ENCODE measurements at regions not wholly inside any gene's neighbourhood (a gene's known extent, or its start where the extent isn't known, plus 50 kb on each side); places are given as distances from the start of the nearest gene placed in this dataset.

- no peaks in the 10 kb centered on the region for H3K36me3 ChIP-seq (ENCODE audit: control insufficient read depth in 2 of 2, extremely low read depth in 1 of 2, insufficient read depth in 2 of 2, low read length in 2 of 2)
- no peaks in the 10 kb centered on the region for H3K9me3 ChIP-seq (ENCODE audit: control insufficient read depth, low read depth, low read length)
- no peak for TF ChIP-seq CTCF (optimal IDR thresholded peaks at IDR 0.05 in 1 of 3, IDR thresholded peaks at IDR 0.05 in 1 of 3, conservative IDR thresholded peaks at IDR 0.05 in 1 of 3; ENCODE audit: extremely low read depth in 1 of 3, insufficient read depth in 2 of 3, low read length in 3 of 3)
- TF ChIP-seq EZH2 (IDR thresholded peaks at IDR 0.05; ENCODE audit: low read length), result no peak
- H3K9me1 ChIP-seq (ENCODE audit: control insufficient read depth, extremely low read depth, insufficient read depth, low read length), result no peaks in the 10 kb centered on the region
- H2AFZ ChIP-seq (ENCODE audit: control insufficient read depth, low read length), result no peak overlapping the region
- no peaks in the 10 kb centered on the region for H3K4me1 ChIP-seq (ENCODE audit: control insufficient read depth, extremely low read depth, insufficient read depth, low read length)
- H3K27me3 ChIP-seq (ENCODE audit: control insufficient read depth, extremely low read depth, insufficient read depth, low read length), result no peaks in the 10 kb centered on the region
- H3K9ac ChIP-seq (ENCODE audit: control insufficient read depth, extremely low read depth, insufficient read depth, low read length), result no peak overlapping the region
- no peak overlapping the region for H3K27ac ChIP-seq (ENCODE audit: control insufficient read depth, insufficient read depth, low read length)
- no peak overlapping the region for H3K4me3 ChIP-seq (ENCODE audit: control insufficient read depth in 2 of 3, extremely low read depth in 1 of 3, insufficient read depth in 2 of 3, low read depth in 1 of 3, low read length in 3 of 3)
- no peaks in the 10 kb centered on the region for H3K79me2 ChIP-seq (ENCODE audit: control insufficient read depth, insufficient read depth, low read length)
- dilution Hi-C loops (cut with MboI; ENCODE audit: extremely low pct_ligation_motif_present, low sequenced_read_pairs), result no loop called here
- no peak overlapping the region for H3K4me2 ChIP-seq (ENCODE audit: control insufficient read depth, extremely low read depth, insufficient read depth, low read depth, low read length)
- H4K20me1 ChIP-seq (ENCODE audit: control insufficient read depth, extremely low read depth, insufficient read depth, low read length), result no peaks in the 10 kb centered on the region
- DNase-seq (ENCODE audit: low read depth, low spot score) (no peak), FAIRE-seq (no peak)
Measured at GRCh38 chr10:83140811-83141210, 998.5 kb upstream of the GHITM start.

GRCh38 chr10:83142074-83142563 lies 997.2 kb upstream of the GHITM start:
- no peak for FAIRE-seq
- dilution Hi-C loops (cut with MboI; ENCODE audit: extremely low pct_ligation_motif_present, low sequenced_read_pairs), result no loop called here
- no peak overlapping the region for H3K4me3 ChIP-seq (ENCODE audit: control insufficient read depth in 2 of 3, extremely low read depth in 1 of 3, insufficient read depth in 2 of 3, low read depth in 1 of 3, low read length in 3 of 3)
- H3K9me1 ChIP-seq (ENCODE audit: control insufficient read depth, extremely low read depth, insufficient read depth, low read length), result no peaks in the 10 kb centered on the region
- DNase-seq (ENCODE audit: low read depth, low spot score), result no peak
- H3K4me1 ChIP-seq (ENCODE audit: control insufficient read depth, extremely low read depth, insufficient read depth, low read length), result no peaks in the 10 kb centered on the region
- no peak overlapping the region for H3K4me2 ChIP-seq (ENCODE audit: control insufficient read depth, extremely low read depth, insufficient read depth, low read depth, low read length)
- no peaks in the 10 kb centered on the region for H4K20me1 ChIP-seq (ENCODE audit: control insufficient read depth, extremely low read depth, insufficient read depth, low read length)
- no peak overlapping the region for H2AFZ ChIP-seq (ENCODE audit: control insufficient read depth, low read length)
- H3K9ac ChIP-seq (ENCODE audit: control insufficient read depth, extremely low read depth, insufficient read depth, low read length), result no peak overlapping the region
- no peaks in the 10 kb centered on the region for H3K9me3 ChIP-seq (ENCODE audit: control insufficient read depth, low read depth, low read length)
- H3K27ac ChIP-seq (ENCODE audit: control insufficient read depth, insufficient read depth, low read length), result no peak overlapping the region
- no peaks in the 10 kb centered on the region for H3K79me2 ChIP-seq (ENCODE audit: control insufficient read depth, insufficient read depth, low read length)
- no peaks in the 10 kb centered on the region for H3K36me3 ChIP-seq (ENCODE audit: control insufficient read depth in 2 of 2, extremely low read depth in 1 of 2, insufficient read depth in 2 of 2, low read length in 2 of 2)
- H3K27me3 ChIP-seq (ENCODE audit: control insufficient read depth, extremely low read depth, insufficient read depth, low read length), result no peaks in the 10 kb centered on the region
- TF ChIP-seq CTCF (optimal IDR thresholded peaks at IDR 0.05 in 1 of 3, IDR thresholded peaks at IDR 0.05 in 1 of 3, conservative IDR thresholded peaks at IDR 0.05 in 1 of 3; ENCODE audit: extremely low read depth in 1 of 3, insufficient read depth in 2 of 3, low read length in 3 of 3), result no peak
- no peak for TF ChIP-seq EZH2 (IDR thresholded peaks at IDR 0.05; ENCODE audit: low read length)

Data from keratinocyte (primary cell).